ENCODE measurements at regions not wholly inside any gene's neighbourhood (a gene's known extent, or its start where the extent isn't known, plus 50 kb on each side); places are given as distances from the start of the nearest gene placed in this dataset.

DNA sequence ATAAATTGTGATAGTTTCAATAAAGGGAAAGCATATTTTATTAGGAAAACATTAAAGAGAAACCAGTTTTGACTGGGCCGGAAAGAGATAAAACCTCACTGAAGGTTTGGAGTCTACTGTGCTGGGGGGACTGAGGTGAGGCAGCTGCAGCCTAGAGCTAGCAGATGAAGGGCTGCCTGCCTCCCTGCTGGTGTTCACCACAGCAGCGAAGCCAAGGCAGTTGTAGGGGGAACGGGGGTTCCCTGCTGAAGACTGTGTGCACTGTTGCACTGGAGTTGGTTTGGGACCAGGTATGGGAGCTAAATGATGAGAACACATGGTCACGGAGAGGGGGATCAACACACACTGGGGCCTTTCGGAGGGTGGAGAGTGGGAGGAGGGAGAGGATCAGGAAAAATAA lies 546.5 kb upstream of the SMIM31 start:
- no peak for TF ChIP-seq POLR2AphosphoS5 (IDR thresholded peaks at IDR 0.05; ENCODE audit: insufficient read depth in 1 of 2, low read depth in 1 of 2)
- TF ChIP-seq, protein P1, sequence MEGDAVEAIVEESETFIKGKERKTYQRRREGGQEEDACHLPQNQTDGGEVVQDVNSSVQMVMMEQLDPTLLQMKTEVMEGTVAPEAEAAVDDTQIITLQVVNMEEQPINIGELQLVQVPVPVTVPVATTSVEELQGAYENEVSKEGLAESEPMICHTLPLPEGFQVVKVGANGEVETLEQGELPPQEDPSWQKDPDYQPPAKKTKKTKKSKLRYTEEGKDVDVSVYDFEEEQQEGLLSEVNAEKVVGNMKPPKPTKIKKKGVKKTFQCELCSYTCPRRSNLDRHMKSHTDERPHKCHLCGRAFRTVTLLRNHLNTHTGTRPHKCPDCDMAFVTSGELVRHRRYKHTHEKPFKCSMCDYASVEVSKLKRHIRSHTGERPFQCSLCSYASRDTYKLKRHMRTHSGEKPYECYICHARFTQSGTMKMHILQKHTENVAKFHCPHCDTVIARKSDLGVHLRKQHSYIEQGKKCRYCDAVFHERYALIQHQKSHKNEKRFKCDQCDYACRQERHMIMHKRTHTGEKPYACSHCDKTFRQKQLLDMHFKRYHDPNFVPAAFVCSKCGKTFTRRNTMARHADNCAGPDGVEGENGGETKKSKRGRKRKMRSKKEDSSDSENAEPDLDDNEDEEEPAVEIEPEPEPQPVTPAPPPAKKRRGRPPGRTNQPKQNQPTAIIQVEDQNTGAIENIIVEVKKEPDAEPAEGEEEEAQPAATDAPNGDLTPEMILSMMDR (IDR thresholded peaks at IDR 0.05), result no peak
- TF ChIP-seq POLR2A (IDR thresholded peaks at IDR 0.05), result no peak

Measured in vagina (tissue), 2 donors.